HEK293T (cell line): ENCODE measurements at regions not wholly inside any gene's neighbourhood (a gene's known extent, or its start where the extent isn't known, plus 50 kb on each side); places are given as distances from the start of the nearest gene placed in this dataset.

Experiments used
- CTCF ChIA-PET: fragments of 350-600 bp; formaldehyde crosslinking; extraction: SDS; loops from one replicate; lab custom pipeline; 2021; ENCODE audit warnings: antibody characterized with exemption, inconsistent platforms; lab: Yijun Ruan, JAX
- POLR2A ChIA-PET: fragments of 350-600 bp; formaldehyde crosslinking; extraction: SDS; loops from one replicate; lab custom pipeline; 2020; ENCODE audit warnings: antibody characterized with exemption, inconsistent platforms; lab: Yijun Ruan, JAX
- DNase-seq: peaks from one replicate; pipeline ENCODE4 v3.0.0; 2012; ENCODE audit warnings: mixed read lengths; ENCODE audit errors: extremely low spot score
- ARNT ChIP-seq: fragments of 450-650 bp; IDR thresholded peaks from 2 replicates; pipeline ENCODE4 v1.6.1; 2017; ENCODE audit warnings: mild to moderate bottlenecking
- BHLHE40 ChIP-seq: fragments of 450-650 bp; IDR thresholded peaks from 2 replicates; pipeline ENCODE4 v1.6.1; 2016; ENCODE audit warnings: mild to moderate bottlenecking, moderate library complexity, borderline replicate concordance
- CTBP1 ChIP-seq: fragments of 450-650 bp; IDR thresholded peaks from 2 replicates; pipeline ENCODE4 v1.6.1; 2016; ENCODE audit warnings: borderline replicate concordance
- ELF4 ChIP-seq: fragments of 450-650 bp; IDR thresholded peaks from 2 replicates; pipeline ENCODE4 v1.6.1; 2017; ENCODE audit warnings: antibody characterized with exemption
- FOXA1 ChIP-seq: fragments of 450-650 bp; IDR thresholded peaks from 2 replicates; pipeline ENCODE4 v1.6.1; 2016; ENCODE audit warnings: mild to moderate bottlenecking
- FOXK2 ChIP-seq: fragments of 450-650 bp; IDR thresholded peaks from 2 replicates; pipeline ENCODE4 v1.6.1; 2016; ENCODE audit warnings: mild to moderate bottlenecking
- FOXM1 ChIP-seq: fragments of 450-650 bp; IDR thresholded peaks from 2 replicates; pipeline ENCODE4 v1.6.1; 2017; ENCODE audit warnings: mild to moderate bottlenecking, borderline replicate concordance
- HDGF ChIP-seq: fragments of 450-650 bp; IDR thresholded peaks from 2 replicates; pipeline ENCODE4 v1.6.1; 2017; ENCODE audit warnings: antibody characterized with exemption, borderline replicate concordance
- L3MBTL2 ChIP-seq: fragments of 450-650 bp; conservative IDR thresholded peaks from 2 replicates; pipeline ENCODE4 v1.6.1; 2016; ENCODE audit warnings: mild to moderate bottlenecking
- LEF1 ChIP-seq: fragments of 450-650 bp; IDR thresholded peaks from 2 replicates; pipeline ENCODE4 v1.6.1; 2017; ENCODE audit warnings: mild to moderate bottlenecking, borderline replicate concordance
- NFRKB ChIP-seq: fragments of 450-650 bp; IDR thresholded peaks from 2 replicates; pipeline ENCODE4 v1.6.1; 2016; ENCODE audit warnings: mild to moderate bottlenecking, moderate library complexity
- SP1 ChIP-seq: fragments of 450-650 bp; IDR thresholded peaks from 2 replicates; pipeline ENCODE4 v1.6.1; 2017
- SUZ12 ChIP-seq: fragments of 450-650 bp; IDR thresholded peaks from 2 replicates; pipeline ENCODE4 v1.6.1; 2016; ENCODE audit warnings: mild to moderate bottlenecking
- TARDBP ChIP-seq: fragments of 450-650 bp; IDR thresholded peaks from 2 replicates; pipeline ENCODE4 v1.6.1; 2016
- ZNF384 ChIP-seq: fragments of 450-650 bp; IDR thresholded peaks from 2 replicates; pipeline ENCODE4 v1.6.1; 2016
- TF ChIP-seq, protein P1 (sequence below): fragments of 450-650 bp; IDR thresholded peaks from 2 replicates; pipeline ENCODE4 v1.6.1; 2016

DNA sequence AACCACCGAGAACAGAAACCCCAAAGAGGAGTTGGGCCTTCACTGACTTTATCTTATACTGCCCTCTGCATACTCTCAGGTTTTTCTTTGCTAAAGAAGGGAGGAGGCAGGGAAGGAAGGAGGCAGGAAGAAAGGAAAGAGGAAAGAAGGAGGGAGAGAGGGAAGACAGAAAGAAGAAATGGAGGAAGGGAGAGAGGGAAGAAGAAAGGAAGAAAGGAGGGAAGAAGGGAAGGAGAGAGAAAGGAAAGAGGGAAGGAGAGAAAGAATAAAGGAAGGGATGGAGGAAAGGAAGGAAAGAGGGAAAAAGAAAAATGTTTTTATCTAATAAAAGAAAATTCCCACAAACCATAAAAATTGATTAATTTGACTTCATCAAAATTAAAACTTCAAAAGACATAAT is 294.6 kb downstream of the PTTG2 start:
- no peak for DNase-seq
- TF ChIP-seq, protein P1, sequence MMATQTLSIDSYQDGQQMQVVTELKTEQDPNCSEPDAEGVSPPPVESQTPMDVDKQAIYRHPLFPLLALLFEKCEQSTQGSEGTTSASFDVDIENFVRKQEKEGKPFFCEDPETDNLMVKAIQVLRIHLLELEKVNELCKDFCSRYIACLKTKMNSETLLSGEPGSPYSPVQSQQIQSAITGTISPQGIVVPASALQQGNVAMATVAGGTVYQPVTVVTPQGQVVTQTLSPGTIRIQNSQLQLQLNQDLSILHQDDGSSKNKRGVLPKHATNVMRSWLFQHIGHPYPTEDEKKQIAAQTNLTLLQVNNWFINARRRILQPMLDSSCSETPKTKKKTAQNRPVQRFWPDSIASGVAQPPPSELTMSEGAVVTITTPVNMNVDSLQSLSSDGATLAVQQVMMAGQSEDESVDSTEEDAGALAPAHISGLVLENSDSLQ: no peak
- no peak for TF ChIP-seq ARNT
- CTCF ChIA-PET: no interaction called here
- POLR2A ChIA-PET: no interaction called here

DNA sequence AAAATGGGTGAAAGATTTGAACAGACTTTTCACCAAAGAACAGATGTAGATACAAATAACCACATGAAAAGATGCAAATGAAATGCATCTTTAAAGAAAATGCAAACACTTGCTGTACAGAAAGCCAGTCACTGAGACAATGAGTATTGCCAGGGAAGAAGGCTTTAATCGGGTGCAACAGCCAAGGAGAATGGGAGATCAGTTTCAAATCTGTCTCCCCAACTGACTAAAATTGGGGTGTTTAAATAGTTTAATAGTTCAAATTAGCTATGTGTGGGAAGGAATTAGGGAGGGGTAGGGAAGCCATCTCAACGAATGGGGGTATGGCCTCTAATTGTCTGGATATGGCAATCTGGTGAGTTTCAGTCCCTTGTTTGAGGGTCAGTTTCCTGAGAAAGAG is 295.4 kb downstream of the PTTG2 start:
- TF ChIP-seq, protein P1: no peak
- TF ChIP-seq BHLHE40 (no peak), ZNF384 (no peak), TARDBP (no peak), FOXA1 (no peak), SP1 (no peak), ELF4 (no peak), FOXK2 (no peak), SUZ12 (no peak), HDGF (no peak), NFRKB (no peak)
- no peak for DNase-seq
- CTCF ChIA-PET: no interaction called here
- POLR2A ChIA-PET: no interaction called here

DNA sequence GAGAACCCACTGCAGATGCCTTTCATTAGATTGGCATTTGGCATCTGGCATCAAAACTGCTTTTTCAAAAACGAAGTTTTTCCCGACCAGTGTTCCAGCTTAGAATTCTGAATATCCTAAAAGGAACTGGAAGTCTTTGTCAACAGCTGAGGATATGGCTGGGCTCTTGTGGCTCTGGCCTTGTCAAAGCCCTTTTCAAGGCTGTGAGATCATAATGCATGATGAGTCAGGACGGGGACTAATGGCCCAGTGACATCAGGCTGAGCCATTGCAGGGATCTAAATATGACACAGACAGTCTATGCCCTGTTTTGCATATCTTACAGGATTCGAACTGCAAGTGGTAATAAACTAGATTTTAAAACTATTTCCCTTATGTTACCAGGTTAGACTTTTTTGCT is 306.4 kb downstream of the PTTG2 start:
- ChIA-PET CTCF (no interaction called here), POLR2A (no interaction called here)
- no peak for DNase-seq
- TF ChIP-seq L3MBTL2 (no peak), FOXM1 (no peak), HDGF (no peak), ELF4 (no peak), FOXK2 (no peak), FOXA1 (no peak), CTBP1 (no peak), NFRKB (no peak), ZNF384 (no peak), LEF1 (no peak), SUZ12 (no peak), SP1 (no peak)
- TF ChIP-seq, protein P1: no peak

DNA sequence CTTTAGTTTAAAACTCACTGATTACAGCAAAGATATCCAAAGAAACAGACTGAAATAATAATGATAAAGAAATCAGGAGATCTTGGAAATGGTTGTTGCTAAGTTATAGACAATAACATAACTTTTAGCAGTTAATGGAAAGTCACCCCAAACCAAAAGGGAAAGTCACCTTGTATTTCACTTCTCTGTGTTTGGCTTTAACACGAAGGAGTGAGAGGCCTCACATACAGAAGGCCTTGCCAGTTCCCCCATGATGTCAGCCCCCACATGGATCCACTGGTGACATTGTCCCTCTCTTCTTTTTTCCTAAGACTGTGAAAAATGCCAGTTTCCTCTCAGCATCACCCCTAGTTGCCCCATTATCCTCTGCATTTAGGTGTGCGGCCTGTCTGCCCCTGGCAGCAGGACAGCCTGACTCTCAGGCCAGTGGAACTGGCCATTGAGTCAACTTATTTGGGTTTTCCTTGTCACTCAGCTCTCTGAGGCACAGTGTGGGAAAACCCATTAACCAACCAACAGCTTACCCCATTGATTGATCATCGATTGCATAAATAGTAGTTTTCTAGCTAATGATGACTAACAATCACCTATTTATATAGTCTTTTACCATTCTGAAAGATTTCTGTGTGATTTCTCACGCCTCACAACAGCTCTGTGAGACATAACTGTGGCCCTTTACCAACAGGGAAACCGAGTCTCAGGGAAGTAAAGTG is 308.1 kb downstream of the PTTG2 start:
- ChIA-PET CTCF (no interaction called here), POLR2A (no interaction called here)
- TF ChIP-seq ZNF384 (no peak), ELF4 (no peak)
- DNase-seq: no peak

DNA sequence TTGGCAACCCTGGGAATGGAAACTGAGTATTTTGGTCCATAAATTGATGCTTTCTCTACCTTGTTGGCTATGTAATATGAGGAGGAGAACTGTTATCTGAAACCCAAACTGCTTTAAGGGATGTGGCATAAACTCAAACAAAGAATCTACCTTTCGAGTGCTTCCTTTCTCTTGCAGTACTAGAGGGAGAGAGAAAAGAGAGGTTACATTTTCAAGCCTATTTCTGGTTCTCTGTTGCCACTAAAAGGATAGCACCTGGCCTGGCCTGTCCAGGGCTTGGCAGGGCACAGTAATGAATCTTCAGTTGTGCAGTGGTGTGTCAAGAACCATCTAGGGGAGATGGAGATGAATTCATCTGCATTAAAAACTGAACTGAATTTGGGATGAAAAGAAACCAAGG is 308.6 kb downstream of the PTTG2 start:
- CTCF ChIA-PET: no interaction called here
- TF ChIP-seq BHLHE40 (no peak), L3MBTL2 (no peak)
- POLR2A ChIA-PET: no interaction called here
- DNase-seq: no peak

DNA sequence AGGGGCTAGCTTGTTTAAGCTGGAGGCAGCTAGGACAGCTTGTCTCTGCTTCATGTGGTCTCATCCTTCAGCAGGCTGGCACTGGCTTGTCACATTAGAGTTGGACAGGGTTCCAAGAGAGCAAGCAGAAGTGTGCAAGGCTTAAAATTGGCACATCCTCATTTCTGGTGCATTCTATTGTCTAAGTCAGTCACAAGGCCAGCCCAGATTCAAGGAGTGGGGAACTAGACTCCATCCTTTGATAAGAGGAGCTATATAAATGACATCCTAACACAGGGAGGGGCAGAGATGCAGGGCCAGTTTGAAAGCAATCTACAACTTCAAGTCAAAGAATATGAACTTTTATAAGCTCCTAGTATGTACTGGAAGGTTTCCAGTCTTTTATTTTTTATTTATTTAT is 313.2 kb downstream of the PTTG2 start:
- CTCF ChIA-PET: interaction anchor here (1.5 kb wide), 1 partner anchor 46 kb away, joined by 5 read pairs; no protein-coding TSS in a partner anchor
- POLR2A ChIA-PET: no interaction called here

More for the DNA sequence above, 313.2 kb downstream of the PTTG2 start:
- no peak for DNase-seq
- no peak for TF ChIP-seq ELF4
- no peak for TF ChIP-seq FOXA1
- no peak for TF ChIP-seq ZNF384
- TF ChIP-seq CTBP1: no peak
- no peak for TF ChIP-seq FOXM1
- no peak for TF ChIP-seq SUZ12
- TF ChIP-seq SP1: no peak
- TF ChIP-seq TARDBP: no peak
- TF ChIP-seq FOXK2: no peak
- TF ChIP-seq BHLHE40: no peak
- no peak for TF ChIP-seq ARNT
- TF ChIP-seq, protein P1: no peak
